T-helper 17 cell (primary cell): ENCODE measurements at regions not wholly inside any gene's neighbourhood (a gene's known extent, or its start where the extent isn't known, plus 50 kb on each side); places are given as distances from the start of the nearest gene placed in this dataset.

ENCODE experiments used
- ATAC-seq: fragments of 150-1000 bp; cut with Tn5 transposase; 2 replicates; pipeline ENCODE4 v1.10.0; 2021; ENCODE audit warnings: mild to moderate bottlenecking, moderate library complexity
- DNase-seq, 3 donors: peaks; one replicate each; pipeline versions ENCODE4 v3.0.0 to v3.0.0-alpha.2; 2020 to 2021
- H3K9me3 ChIP-seq: one replicate; pipeline ENCODE4 v1.7.0; 2013; ENCODE audit warnings: low read length, mild to moderate bottlenecking; ENCODE audit not compliant: control insufficient read depth, poor library complexity, severe bottlenecking
- H3K27ac Mint-ChIP-seq: one replicate; pipeline ENCODE4 v1.8.0; 2022; ENCODE audit warnings: mild to moderate bottlenecking, moderate library complexity, mixed read lengths
- H3K27me3 Mint-ChIP-seq: one replicate; pipeline ENCODE4 v1.8.0; 2022; ENCODE audit warnings: mixed read lengths
- H3K36me3 Mint-ChIP-seq: one replicate; pipeline ENCODE4 v1.8.0; 2022; ENCODE audit warnings: low read depth, mixed read lengths
- H3K4me1 Mint-ChIP-seq: one replicate; pipeline ENCODE4 v1.8.0; 2022; ENCODE audit warnings: mild to moderate bottlenecking, mixed read lengths
- H3K4me3 Mint-ChIP-seq: one replicate; pipeline ENCODE4 v1.8.0; 2022; ENCODE audit warnings: mild to moderate bottlenecking, moderate library complexity, mixed read lengths

DNA sequence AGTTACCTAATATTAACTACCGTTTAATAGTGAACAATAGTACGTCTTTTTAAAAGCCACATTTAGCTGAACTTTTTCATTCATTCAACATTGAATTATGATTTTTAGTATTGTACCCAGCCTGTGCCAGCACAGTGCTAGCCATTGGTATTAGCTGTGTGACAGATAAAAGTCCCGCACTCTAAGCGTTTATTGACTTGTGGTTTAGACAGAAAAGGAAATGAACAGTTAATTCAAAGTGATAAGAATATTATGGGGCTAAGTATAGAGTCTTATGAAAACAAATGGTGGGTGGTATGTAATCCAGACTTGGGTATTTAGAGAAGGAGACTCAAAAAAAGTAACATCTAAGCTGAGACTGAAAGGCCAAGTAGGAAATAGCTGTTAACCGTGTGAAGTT is 202.3 kb downstream of the RPS12 start:
- no peaks in the 10 kb centered on the region for H3K4me1 Mint-ChIP-seq
- H3K27me3 Mint-ChIP-seq = no peaks in the 10 kb centered on the region
- no peaks in the 10 kb centered on the region for H3K9me3 ChIP-seq
- no peak for DNase-seq
- no peak overlapping the region for H3K27ac Mint-ChIP-seq
- H3K4me3 Mint-ChIP-seq = no peak overlapping the region
- ATAC-seq = no peak
- no peaks in the 10 kb centered on the region for H3K36me3 Mint-ChIP-seq

DNA sequence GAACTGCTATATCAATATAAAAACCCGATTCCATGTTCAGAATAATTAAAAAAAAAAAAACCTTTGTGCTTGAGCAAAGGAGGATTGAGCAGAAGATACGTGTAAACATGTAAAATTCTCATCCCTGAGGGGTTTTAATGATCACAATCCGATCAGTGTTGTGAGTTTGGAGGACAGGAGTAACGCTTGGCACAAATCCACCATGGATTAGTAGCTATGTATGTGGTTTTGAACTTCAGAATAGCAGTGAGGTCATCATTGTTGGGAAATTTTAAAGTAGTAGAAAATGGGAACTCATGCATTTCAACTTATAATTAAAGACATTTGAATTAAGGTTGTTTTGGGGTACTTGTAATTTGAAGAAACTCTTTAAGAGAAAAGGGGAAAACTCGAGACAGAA is 203.2 kb downstream of the RPS12 start:
- Mint-ChIP-seq H3K36me3 (no peaks in the 10 kb centered on the region), H3K4me3 (no peak overlapping the region), H3K27me3 (no peaks in the 10 kb centered on the region)

DNA sequence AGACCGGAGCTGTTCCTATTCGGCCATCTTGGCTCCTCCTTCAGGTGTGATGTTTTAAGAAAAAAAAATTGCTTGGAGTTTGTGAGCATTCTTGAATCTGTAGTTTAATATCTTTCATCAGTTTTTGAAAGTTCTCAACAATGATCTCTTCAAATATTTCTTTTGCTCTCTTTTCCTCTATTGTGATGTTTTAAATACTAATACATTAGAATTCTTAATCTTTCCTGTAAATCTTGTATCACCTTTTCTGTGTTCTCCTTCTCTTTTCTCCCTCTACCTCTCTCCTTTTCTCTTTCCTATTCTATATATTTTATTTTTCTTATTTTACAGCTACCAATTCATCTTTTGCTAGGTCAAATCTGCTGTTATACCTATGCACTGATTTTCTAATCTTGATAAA is 212.3 kb downstream of the RPS12 start:
- H3K27me3 Mint-ChIP-seq = no peaks in the 10 kb centered on the region
- no peaks in the 10 kb centered on the region for H3K4me1 Mint-ChIP-seq
- H3K27ac Mint-ChIP-seq = no peak overlapping the region
- no peak for DNase-seq
- no peak overlapping the region for H3K4me3 Mint-ChIP-seq
- no peaks in the 10 kb centered on the region for H3K9me3 ChIP-seq
- no peaks in the 10 kb centered on the region for H3K36me3 Mint-ChIP-seq
- ATAC-seq = no peak

More for the DNA sequence above, 203.2 kb downstream of the RPS12 start:
- no peaks in the 10 kb centered on the region for H3K9me3 ChIP-seq
- DNase-seq (no peak), ATAC-seq (no peak)
- no peak overlapping the region for H3K27ac Mint-ChIP-seq
- H3K4me1 Mint-ChIP-seq = no peaks in the 10 kb centered on the region

DNA sequence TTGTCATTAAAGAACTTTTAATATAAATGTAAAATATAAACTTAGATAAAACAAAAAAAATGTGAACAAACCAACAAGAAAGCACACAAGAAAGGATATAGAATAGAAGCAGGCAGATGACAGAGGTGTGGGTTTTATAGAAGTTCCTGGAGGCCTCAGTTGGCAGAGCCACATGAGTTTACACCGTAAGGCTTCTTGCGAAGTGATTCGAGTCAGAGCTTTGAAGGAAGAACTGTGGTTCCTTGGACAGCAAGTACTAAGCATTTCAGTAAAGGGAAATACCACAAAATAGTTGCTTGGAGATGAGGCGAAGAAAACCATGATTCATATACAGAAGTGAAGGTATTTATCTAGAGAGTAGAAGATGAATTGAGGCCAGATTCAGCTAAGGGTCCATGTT is 207.9 kb upstream of the EYA4 start:
- Mint-ChIP-seq H3K27me3 (peaks cover 22% of the 10 kb centered on the region), H3K4me1 (no peaks in the 10 kb centered on the region), H3K27ac (no peak overlapping the region), H3K4me3 (no peak overlapping the region), H3K36me3 (no peaks in the 10 kb centered on the region)
- ATAC-seq = no peak
- H3K9me3 ChIP-seq = no peaks in the 10 kb centered on the region
- no peak for DNase-seq

DNA sequence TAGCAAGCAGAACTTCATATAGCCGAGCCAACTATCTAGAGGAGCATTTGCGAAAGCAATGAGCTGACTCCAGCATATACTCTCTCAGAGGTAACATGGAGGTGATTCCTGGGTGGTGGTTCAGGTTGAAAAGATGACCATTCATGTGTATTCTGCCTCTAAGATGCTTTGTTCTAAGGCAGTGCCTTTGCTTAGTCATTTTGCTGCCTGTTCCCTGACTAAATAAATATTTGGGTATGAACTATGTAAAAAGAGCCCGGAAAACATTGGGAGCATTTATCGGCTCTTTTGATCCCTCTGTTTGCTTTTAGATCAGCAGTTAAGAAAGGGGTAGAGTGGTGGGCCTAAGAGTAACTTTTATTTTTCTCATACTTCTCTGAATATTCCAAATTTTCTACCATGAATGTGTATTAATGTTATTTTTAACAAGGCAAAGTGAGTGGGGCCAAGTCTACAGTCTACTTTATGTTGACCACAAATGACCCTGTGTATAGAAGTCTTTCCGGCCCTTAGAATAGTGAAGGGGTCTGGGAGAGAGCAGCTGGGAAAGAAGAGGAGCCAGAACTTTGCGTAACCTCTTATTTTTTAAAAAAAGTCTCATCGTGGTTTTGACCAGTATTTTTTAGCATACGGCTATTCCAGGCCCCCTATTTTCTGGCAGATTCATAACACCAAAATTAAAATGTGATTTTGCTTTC is 206.5 kb upstream of the EYA4 start:
- H3K4me1 Mint-ChIP-seq = no peaks in the 10 kb centered on the region
- no peak overlapping the region for H3K27ac Mint-ChIP-seq
- no peaks in the 10 kb centered on the region for H3K9me3 ChIP-seq
- H3K27me3 Mint-ChIP-seq = peaks cover 22% of the 10 kb centered on the region
- no peaks in the 10 kb centered on the region for H3K36me3 Mint-ChIP-seq
- no peak for DNase-seq
- H3K4me3 Mint-ChIP-seq = no peak overlapping the region
- ATAC-seq = no peak

DNA sequence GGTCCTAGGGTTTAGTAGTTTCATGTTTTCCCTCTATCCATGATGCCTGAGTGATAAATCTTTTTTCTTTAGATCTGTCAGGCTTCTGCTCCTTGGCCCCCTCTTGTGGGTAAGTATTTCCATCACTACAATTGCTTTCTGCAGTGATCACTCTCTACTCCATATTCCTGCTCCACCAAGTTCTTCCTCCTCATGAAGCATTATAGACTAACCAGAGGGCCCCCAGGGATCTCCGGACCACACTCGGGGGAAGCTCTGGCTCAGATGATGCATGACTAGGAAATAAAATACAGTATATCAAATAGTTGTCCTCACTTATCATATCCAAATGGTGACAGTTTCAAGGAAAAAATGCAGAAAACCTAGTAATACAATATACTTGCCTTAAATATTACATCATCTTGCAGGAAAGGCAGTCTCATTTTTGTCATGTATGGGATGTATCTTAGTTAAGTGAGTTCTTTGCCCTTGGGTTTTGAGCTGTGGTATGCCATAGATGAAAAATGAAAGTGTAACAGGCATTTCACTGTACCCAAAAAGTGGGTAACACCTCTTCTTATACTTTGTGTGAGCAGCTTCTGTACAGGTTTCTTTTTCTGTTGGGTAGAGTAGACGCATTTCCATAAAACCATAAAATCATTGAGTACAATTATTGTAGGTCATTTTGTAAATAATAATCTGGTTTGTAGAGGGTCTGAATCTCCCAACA is 200.9 kb upstream of the EYA4 start:
- Mint-ChIP-seq H3K4me3 (no peak overlapping the region), H3K27me3 (peaks cover 22% of the 10 kb centered on the region), H3K4me1 (no peaks in the 10 kb centered on the region), H3K36me3 (no peaks in the 10 kb centered on the region), H3K27ac (no peak overlapping the region)
- no peak for DNase-seq
- no peak for ATAC-seq
- no peaks in the 10 kb centered on the region for H3K9me3 ChIP-seq

DNA sequence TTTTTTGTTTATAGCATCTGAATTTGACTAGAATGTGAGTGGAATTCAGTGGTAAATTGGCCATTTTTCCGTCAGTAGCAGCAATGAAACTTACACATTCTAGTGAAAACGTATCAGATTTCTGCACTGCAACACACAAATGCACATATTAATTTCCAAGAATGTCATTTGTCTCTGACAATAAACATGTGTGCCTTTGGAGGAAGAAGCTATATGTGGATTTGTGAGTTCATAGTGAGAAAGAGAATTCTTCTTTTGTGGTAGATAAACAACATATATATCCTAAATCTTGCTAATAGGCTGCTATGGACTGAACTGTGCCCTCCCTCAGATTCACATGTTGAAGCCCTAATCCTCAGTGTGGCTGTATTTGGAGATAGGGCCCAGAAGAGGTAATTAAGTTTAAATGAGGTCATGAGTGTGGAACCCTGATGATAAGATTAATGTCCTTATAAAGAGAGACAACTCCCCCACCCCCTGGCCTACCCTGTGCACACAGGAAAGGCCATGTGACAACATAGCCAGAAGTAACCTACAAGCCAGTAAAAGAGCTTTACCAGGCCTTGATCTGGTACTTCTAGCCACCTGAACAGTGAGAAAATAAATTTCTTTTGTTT is 200.2 kb upstream of the EYA4 start:
- no peak overlapping the region for H3K4me3 Mint-ChIP-seq
- H3K36me3 Mint-ChIP-seq = no peaks in the 10 kb centered on the region
- ATAC-seq (no peak), DNase-seq (no peak)
- H3K27ac Mint-ChIP-seq = no peak overlapping the region
- no peaks in the 10 kb centered on the region for H3K4me1 Mint-ChIP-seq
- H3K27me3 Mint-ChIP-seq = peaks cover 22% of the 10 kb centered on the region
- H3K9me3 ChIP-seq = no peaks in the 10 kb centered on the region

DNA sequence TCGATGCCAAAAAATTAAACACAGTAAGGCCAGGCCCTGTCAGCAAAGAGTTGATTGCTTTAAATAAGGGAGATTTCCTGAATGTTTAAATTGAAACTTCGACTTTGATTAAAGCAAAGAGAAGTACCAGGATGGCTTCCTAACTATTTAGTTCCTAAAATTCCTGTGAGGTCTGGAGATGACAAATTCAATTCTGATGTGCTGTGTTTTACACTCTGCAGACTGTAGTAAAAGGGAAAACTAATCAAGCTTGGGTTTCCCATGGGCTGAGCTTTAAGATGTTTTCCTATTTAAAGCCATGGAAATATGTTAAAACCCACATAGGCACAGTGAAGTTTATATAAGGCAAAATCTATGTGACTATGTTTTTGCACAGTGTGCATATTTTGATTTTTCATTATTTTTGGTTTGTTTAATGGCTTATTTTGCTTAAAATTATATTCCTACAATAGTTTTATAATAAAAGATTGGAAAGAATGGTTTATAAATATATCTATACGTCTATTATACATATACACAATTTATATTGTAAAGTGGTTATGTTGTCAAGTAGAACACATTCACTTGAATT is 198.5 kb upstream of the EYA4 start:
- no peak for ATAC-seq
- no peaks in the 10 kb centered on the region for H3K4me1 Mint-ChIP-seq

DNA sequence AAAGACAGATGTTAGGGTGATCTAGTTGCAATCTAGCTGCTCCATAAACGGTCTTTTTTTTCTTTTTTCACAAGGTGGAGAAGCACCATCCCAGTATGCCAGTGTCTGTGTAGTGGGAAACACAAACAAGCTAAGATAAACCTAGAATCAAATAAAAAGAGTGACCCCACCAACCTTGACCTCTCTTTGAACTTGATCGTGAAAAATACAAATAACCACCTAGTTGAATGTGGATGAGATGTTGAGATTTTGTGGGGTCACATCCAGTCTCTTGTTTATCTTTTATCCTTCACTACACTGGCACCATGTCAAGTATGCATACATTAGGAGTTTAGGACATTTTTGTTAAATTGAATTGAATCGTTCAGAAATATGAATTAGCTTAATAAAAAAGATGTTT is 194.6 kb upstream of the EYA4 start:
- Mint-ChIP-seq H3K27ac (no peak overlapping the region), H3K4me1 (no peaks in the 10 kb centered on the region), H3K36me3 (no peaks in the 10 kb centered on the region), H3K4me3 (no peak overlapping the region), H3K27me3 (peaks cover 5% of the 10 kb centered on the region)
- no peak for DNase-seq
- no peaks in the 10 kb centered on the region for H3K9me3 ChIP-seq
- no peak for ATAC-seq

More for the DNA sequence above, 198.5 kb upstream of the EYA4 start:
- H3K9me3 ChIP-seq = no peaks in the 10 kb centered on the region
- Mint-ChIP-seq H3K4me3 (no peak overlapping the region), H3K36me3 (no peaks in the 10 kb centered on the region), H3K27me3 (peaks cover 16% of the 10 kb centered on the region), H3K27ac (no peak overlapping the region)
- DNase-seq = no peak

DNA sequence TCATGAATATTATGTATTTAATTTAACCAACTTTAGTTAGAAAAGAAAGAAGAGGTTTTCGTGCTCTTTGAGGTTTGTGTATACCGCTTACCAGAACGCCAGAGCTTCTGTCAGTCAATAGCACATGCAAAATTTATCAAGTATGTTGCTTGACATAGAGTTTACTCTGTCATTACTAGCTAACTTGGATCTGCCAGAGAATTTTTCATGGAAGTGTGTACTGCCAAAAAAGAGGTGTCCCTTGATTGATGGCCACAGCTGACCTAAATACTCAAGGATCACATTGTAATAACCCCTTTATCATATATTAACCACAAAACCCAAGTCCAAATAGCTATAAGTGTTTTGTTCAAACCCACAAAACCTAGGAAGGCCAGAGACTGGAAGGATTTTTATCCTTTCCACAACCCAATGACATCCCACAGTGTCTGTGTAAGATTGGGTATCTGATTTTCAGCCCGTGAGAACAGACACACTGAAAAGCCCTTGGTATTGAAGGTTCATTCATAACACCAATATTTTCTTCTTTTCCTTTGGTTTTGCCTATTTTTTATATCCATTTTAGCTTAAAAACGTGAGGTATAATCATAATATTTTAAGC is 194.0 kb upstream of the EYA4 start:
- ATAC-seq (no peak), DNase-seq (no peak)
- no peaks in the 10 kb centered on the region for H3K9me3 ChIP-seq
- no peak overlapping the region for H3K4me3 Mint-ChIP-seq
- no peaks in the 10 kb centered on the region for H3K36me3 Mint-ChIP-seq
- no peak overlapping the region for H3K27ac Mint-ChIP-seq
- no peaks in the 10 kb centered on the region for H3K4me1 Mint-ChIP-seq
- H3K27me3 Mint-ChIP-seq = peaks cover 3% of the 10 kb centered on the region

DNA sequence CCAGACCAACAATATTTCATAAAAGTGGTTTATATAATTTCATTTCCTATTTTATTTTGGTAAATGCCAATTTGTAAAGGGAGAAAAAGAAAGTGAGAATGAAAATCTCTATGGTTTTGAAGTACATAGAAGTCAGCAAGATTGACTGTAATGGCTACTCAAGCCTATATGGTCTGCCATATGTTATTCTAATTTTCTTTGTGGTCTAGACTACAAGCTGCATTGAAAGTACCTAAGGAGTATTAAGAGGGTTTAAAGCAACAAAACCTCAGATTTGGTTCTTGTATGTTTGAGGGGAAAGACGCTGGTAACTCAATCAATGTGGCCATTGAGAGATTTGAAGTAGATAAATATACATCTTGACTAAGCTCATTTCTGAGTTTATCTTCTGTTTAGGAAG is 193.5 kb upstream of the EYA4 start:
- Mint-ChIP-seq H3K27me3 (no peaks in the 10 kb centered on the region), H3K4me3 (no peak overlapping the region), H3K27ac (no peak overlapping the region), H3K4me1 (no peaks in the 10 kb centered on the region), H3K36me3 (no peaks in the 10 kb centered on the region)
- ATAC-seq = no peak
- no peaks in the 10 kb centered on the region for H3K9me3 ChIP-seq
- no peak for DNase-seq

DNA sequence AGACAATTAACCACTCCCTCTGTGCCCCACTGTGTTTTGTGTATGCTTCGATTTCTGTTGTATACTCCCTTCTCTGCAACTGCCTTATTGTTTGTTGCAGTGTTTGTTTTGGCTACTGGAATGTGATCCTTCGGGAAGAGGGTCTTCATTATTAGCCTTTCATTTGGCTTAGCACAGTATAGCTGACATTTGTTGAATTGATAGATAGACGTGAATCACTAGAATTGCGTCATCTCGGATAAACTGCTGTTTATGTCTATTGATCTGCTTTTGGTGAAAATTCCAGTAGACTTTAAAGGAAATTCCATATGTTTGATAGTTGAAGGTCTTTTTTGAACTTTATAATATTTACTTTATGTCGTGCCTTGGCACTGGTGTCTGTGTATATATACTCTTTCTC is 189.9 kb upstream of the EYA4 start:
- no peak overlapping the region for H3K27ac Mint-ChIP-seq
- DNase-seq = no peak
- H3K4me3 Mint-ChIP-seq = no peak overlapping the region
- H3K36me3 Mint-ChIP-seq = no peaks in the 10 kb centered on the region
- H3K4me1 Mint-ChIP-seq = no peaks in the 10 kb centered on the region
- ATAC-seq = no peak
- no peaks in the 10 kb centered on the region for H3K27me3 Mint-ChIP-seq
- H3K9me3 ChIP-seq = no peaks in the 10 kb centered on the region

DNA sequence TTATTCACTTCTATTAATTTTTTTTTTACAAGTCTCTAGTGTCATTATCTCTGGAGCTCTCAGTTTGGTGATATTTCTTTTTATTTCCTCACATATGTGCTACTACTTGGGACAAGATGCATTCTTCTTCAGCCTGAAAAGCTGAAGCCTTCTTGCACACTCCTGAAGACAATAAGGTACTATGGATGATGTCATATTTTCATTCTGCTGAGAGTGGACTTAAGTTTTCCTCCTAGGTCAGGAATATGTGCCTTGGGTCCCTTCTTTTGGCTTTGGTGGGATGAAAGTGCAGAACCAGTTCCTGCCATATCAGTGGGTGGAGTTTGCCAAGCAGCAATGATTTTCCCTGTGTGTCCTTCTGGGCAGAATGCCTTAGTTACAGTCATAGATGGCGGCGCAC is 188.7 kb upstream of the EYA4 start:
- H3K9me3 ChIP-seq = no peaks in the 10 kb centered on the region
- Mint-ChIP-seq H3K36me3 (no peaks in the 10 kb centered on the region), H3K27me3 (no peaks in the 10 kb centered on the region), H3K4me3 (no peak overlapping the region), H3K4me1 (no peaks in the 10 kb centered on the region), H3K27ac (no peak overlapping the region)
- DNase-seq (no peak), ATAC-seq (no peak)
